ENCODE measurements at regions not wholly inside any gene's neighbourhood (a gene's known extent, or its start where the extent isn't known, plus 50 kb on each side); places are given as distances from the start of the nearest gene placed in this dataset.

- no peak for ATAC-seq
- TF ChIP-seq, protein P1, sequence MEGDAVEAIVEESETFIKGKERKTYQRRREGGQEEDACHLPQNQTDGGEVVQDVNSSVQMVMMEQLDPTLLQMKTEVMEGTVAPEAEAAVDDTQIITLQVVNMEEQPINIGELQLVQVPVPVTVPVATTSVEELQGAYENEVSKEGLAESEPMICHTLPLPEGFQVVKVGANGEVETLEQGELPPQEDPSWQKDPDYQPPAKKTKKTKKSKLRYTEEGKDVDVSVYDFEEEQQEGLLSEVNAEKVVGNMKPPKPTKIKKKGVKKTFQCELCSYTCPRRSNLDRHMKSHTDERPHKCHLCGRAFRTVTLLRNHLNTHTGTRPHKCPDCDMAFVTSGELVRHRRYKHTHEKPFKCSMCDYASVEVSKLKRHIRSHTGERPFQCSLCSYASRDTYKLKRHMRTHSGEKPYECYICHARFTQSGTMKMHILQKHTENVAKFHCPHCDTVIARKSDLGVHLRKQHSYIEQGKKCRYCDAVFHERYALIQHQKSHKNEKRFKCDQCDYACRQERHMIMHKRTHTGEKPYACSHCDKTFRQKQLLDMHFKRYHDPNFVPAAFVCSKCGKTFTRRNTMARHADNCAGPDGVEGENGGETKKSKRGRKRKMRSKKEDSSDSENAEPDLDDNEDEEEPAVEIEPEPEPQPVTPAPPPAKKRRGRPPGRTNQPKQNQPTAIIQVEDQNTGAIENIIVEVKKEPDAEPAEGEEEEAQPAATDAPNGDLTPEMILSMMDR (IDR thresholded peaks at IDR 0.05), result no peak
- TF ChIP-seq POLR2A (IDR thresholded peaks at IDR 0.05), result no peak
- intact Hi-C loops (cut with DNase I), result no loop called here
- H3K4me1 ChIP-seq, result no peaks in the 10 kb centered on the region
- H3K4me3 ChIP-seq, result no peak overlapping the region
- no peaks in the 10 kb centered on the region for H3K9me3 ChIP-seq
- WGBS (ENCODE audit: insufficient coverage, low coverage, low lambda C conversion rate, missing lambda C conversion rate), result no CpG with 5 or more reads among the region's 1 CpG
- H3K36me3 ChIP-seq, result no peaks in the 10 kb centered on the region
- no peak for DNase-seq
- H3K27ac ChIP-seq, result no peak overlapping the region
- H3K27me3 ChIP-seq, result no peaks in the 10 kb centered on the region
These were observed 1051.5 kb upstream of the C9orf72 start for GRCh38 chr9:28624771-28625170.

DNA sequence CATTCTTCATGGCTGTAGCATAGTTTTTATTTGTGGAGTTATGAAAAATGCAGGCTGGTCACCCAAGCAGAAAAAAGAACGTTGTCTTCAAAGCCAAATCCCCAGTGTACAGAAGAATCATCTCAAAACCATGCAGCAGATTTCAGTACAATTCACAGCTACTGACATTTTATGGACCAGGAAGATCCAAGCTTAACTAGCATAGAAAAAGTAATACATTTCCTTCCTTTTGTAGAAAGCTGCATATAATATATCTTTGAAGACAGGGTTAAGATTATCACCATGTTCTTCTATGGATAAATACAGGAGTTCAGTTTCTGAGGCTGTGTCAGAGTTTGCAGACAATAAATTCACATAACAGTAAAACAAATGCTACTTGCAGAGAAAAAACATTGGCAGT, 1054.8 kb upstream of the C9orf72 start:
- Histone ChIP-seq H3K27me3 (no peaks in the 10 kb centered on the region), H3K9me3 (no peaks in the 10 kb centered on the region), H3K4me3 (no peak overlapping the region), H3K4me1 (no peaks in the 10 kb centered on the region), H3K27ac (no peak overlapping the region), H3K36me3 (no peaks in the 10 kb centered on the region)
- ATAC-seq (no peak), DNase-seq (no peak)
- TF ChIP-seq, protein P1 (IDR thresholded peaks at IDR 0.05), result no peak
- TF ChIP-seq POLR2A (IDR thresholded peaks at IDR 0.05), result no peak
- 17% methylated on average over 1 of the region's 1 CpG for WGBS (ENCODE audit: insufficient coverage, low coverage, low lambda C conversion rate, missing lambda C conversion rate)
- intact Hi-C loops (cut with DNase I), result no loop called here

DNA sequence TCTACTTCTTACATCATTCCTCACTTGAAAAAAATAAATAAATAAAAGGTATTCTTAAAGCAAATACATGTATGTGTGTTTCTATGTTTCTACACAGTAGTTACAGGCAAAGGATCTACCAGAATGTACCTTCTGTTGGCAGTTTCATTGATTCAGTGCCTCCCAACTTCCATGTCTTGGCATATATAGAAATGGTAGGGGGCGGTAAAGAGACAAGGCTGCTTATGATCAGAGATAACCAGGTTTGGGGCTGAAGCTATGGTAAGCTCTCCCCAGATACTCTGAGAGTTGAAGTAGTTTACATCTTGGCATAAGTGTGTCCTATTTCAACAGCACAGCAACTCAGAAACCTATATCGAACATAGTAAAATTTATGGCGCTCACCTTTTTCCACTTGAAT, 1075.4 kb upstream of the C9orf72 start:
- no peaks in the 10 kb centered on the region for H3K9me3 ChIP-seq
- H3K4me1 ChIP-seq, result no peaks in the 10 kb centered on the region
- DNase-seq (no peak), ATAC-seq (no peak)
- TF ChIP-seq, protein P1 (IDR thresholded peaks at IDR 0.05), result no peak
- WGBS (ENCODE audit: insufficient coverage, low coverage, low lambda C conversion rate, missing lambda C conversion rate), result 89% methylated on average over 3 of the region's 3 CpGs
- no peaks in the 10 kb centered on the region for H3K36me3 ChIP-seq
- no peak overlapping the region for H3K27ac ChIP-seq
- H3K4me3 ChIP-seq, result no peak overlapping the region
- intact Hi-C loops (cut with DNase I), result no loop called here
- H3K27me3 ChIP-seq, result no peaks in the 10 kb centered on the region

GRCh38 chr9:28650327-28650726, 1077.0 kb upstream of the C9orf72 start:
- H3K9me3 ChIP-seq, result no peaks in the 10 kb centered on the region
- H3K27ac ChIP-seq, result no peak overlapping the region
- no peaks in the 10 kb centered on the region for H3K36me3 ChIP-seq
- no peaks in the 10 kb centered on the region for H3K4me1 ChIP-seq
- TF ChIP-seq, protein P1 (IDR thresholded peaks at IDR 0.05), result no peak
- no peak for TF ChIP-seq POLR2A (IDR thresholded peaks at IDR 0.05)
- intact Hi-C loops (cut with DNase I), result no loop called here
- ATAC-seq, result no peak
- WGBS (ENCODE audit: insufficient coverage, low coverage, low lambda C conversion rate, missing lambda C conversion rate), result 19% methylated on average over 4 of the region's 4 CpGs
- no peak overlapping the region for H3K4me3 ChIP-seq
- H3K27me3 ChIP-seq, result no peaks in the 10 kb centered on the region
- no peak for DNase-seq

- H3K27ac ChIP-seq, result no peak overlapping the region
- no peaks in the 10 kb centered on the region for H3K36me3 ChIP-seq
- H3K27me3 ChIP-seq, result no peaks in the 10 kb centered on the region
- no peaks in the 10 kb centered on the region for H3K4me1 ChIP-seq
- no peaks in the 10 kb centered on the region for H3K9me3 ChIP-seq
- intact Hi-C loops (cut with DNase I), result no loop called here
- no peak for TF ChIP-seq POLR2A (IDR thresholded peaks at IDR 0.05)
- no peak overlapping the region for H3K4me3 ChIP-seq
- DNase-seq, result no peak
- no peak for ATAC-seq
- 50% methylated on average over 5 of the region's 5 CpGs for WGBS (ENCODE audit: insufficient coverage, low coverage, low lambda C conversion rate, missing lambda C conversion rate)
These were observed 1077.9 kb upstream of the C9orf72 start for GRCh38 chr9:28651050-28651722.

All from right lobe of liver (tissue), 6 donors.